Gastroesophageal sphincter (tissue), 4 donors: ENCODE measurements at regions not wholly inside any gene's neighbourhood (a gene's known extent, or its start where the extent isn't known, plus 50 kb on each side); places are given as distances from the start of the nearest gene placed in this dataset.

Experiments used
- ATAC-seq: fragments of 150-250 bp; one replicate; pipeline ENCODE4 v1.9.1; 2016; ENCODE audit warnings: mild to moderate bottlenecking, moderate library complexity
- H3K27ac ChIP-seq, 4 donors: fragments of 200-600 bp; sonication (generic) in 3 of 4; 1 replicate in 3 of 4; 2 replicates in 1 of 4; pipeline ENCODE4 v1.5.1; 2016 to 2019
- H3K27me3 ChIP-seq: fragments of 200-600 bp; sonication (generic); one replicate; pipeline ENCODE4 v1.5.1; 2019
- H3K36me3 ChIP-seq, 2 donors: fragments of 200-600 bp; sonication (generic); one replicate each; pipeline ENCODE4 v1.5.1; 2019; ENCODE audit warnings: control low read depth in 1 of 2
- H3K4me1 ChIP-seq, 3 donors: fragments of 200-600 bp; sonication (generic); 1 replicate in 2 of 3; 2 replicates in 1 of 3; pipeline ENCODE4 v1.5.1; 2016 to 2019; ENCODE audit warnings: control low read depth in 2 of 3
- H3K4me3 ChIP-seq, 2 donors: fragments of 200-600 bp; sonication (generic); one replicate each; pipeline ENCODE4 v1.5.1; 2019; ENCODE audit warnings: mild to moderate bottlenecking in 1 of 2, moderate library complexity in 1 of 2
- H3K9me3 ChIP-seq, 3 donors: fragments of 200-600 bp; sonication (generic); one replicate each; pipeline ENCODE4 v1.5.1; 2017 to 2019; ENCODE audit warnings: control low read depth in 2 of 3
- CTCF ChIP-seq, 4 experiments: fragments of 200-600 bp in 2 of 4; fragments of 450-650 bp in 2 of 4; sonication (generic) in 1 of 4; IDR thresholded peaks; one replicate each; pipeline ENCODE4 v1.5.1; 2017 to 2019; ENCODE audit warnings: antibody characterized with exemption in 4 of 4, mild to moderate bottlenecking in 2 of 4, moderate library complexity in 2 of 4
- EP300 ChIP-seq: sonication (generic); formaldehyde crosslinking; IDR thresholded peaks from one replicate; pipeline ENCODE4 v1.6.1; 2017; ENCODE audit warnings: antibody characterized with exemption, mild to moderate bottlenecking
- POLR2A ChIP-seq, 2 donors: fragments of 450-650 bp; IDR thresholded peaks; one replicate each; pipeline ENCODE4 v1.6.1; 2017; ENCODE audit warnings: antibody characterized with exemption in 2 of 2, mild to moderate bottlenecking in 2 of 2, moderate library complexity in 1 of 2
- POLR2AphosphoS5 ChIP-seq: sonication (generic); formaldehyde crosslinking; IDR thresholded peaks from one replicate; pipeline ENCODE4 v1.6.1; 2017; ENCODE audit warnings: antibody characterized with exemption
- WGBS, 2 donors: methylation state at CpG; one replicate each; pipeline ENCODE4 v1.1.5; 2018; ENCODE audit warnings: low coverage in 1 of 2; 5-methylcytosine and 5-hydroxymethylcytosine counted together

- Histone ChIP-seq H3K4me1 (no peaks in the 10 kb centered on the region), H3K36me3 (no peaks in the 10 kb centered on the region), H3K9me3 (no peaks in the 10 kb centered on the region), H3K27ac (no peak overlapping the region), H3K4me3 (no peak overlapping the region), H3K27me3 (no peaks in the 10 kb centered on the region)
- 89 to 90% methylated on average over 2 of the region's 2 CpGs for WGBS, 2 donors
- ATAC-seq = no peak
- TF ChIP-seq POLR2A (IDR thresholded peaks at IDR 0.05) (no peak), CTCF (IDR thresholded peaks at IDR 0.05) (no peak), POLR2AphosphoS5 (no peak), EP300 (no peak)
Measured at GRCh38 chr2:13942111-13942510, 690.4 kb upstream of the LRATD1 start.

GRCh38 chr2:13950761-13951160, 681.8 kb upstream of the LRATD1 start:
- Histone ChIP-seq H3K9me3 (no peaks in the 10 kb centered on the region), H3K36me3 (no peaks in the 10 kb centered on the region), H3K27me3 (no peaks in the 10 kb centered on the region), H3K4me3 (no peak overlapping the region), H3K27ac (no peak overlapping the region), H3K4me1 (no peaks in the 10 kb centered on the region)
- WGBS, 2 donors = 92 to 93% methylated on average over 2 of the region's 2 CpGs
- ATAC-seq = no peak
- no peak for TF ChIP-seq POLR2A (IDR thresholded peaks at IDR 0.05)

GRCh38 chr2:13968811-13969210, 663.7 kb upstream of the LRATD1 start:
- H3K4me1 ChIP-seq = no peaks in the 10 kb centered on the region
- no peak overlapping the region for H3K27ac ChIP-seq
- H3K9me3 ChIP-seq = no peaks in the 10 kb centered on the region
- no peak overlapping the region for H3K4me3 ChIP-seq
- no peak for ATAC-seq
- no peaks in the 10 kb centered on the region for H3K36me3 ChIP-seq
- WGBS, 2 donors = 74 to 90% methylated on average over 2 of the region's 2 CpGs
- TF ChIP-seq CTCF (IDR thresholded peaks at IDR 0.05) = no peak
- no peak for TF ChIP-seq POLR2AphosphoS5
- TF ChIP-seq EP300 = no peak
- no peak for TF ChIP-seq POLR2A (IDR thresholded peaks at IDR 0.05)
- no peaks in the 10 kb centered on the region for H3K27me3 ChIP-seq

- Histone ChIP-seq H3K4me1 (no peaks in the 10 kb centered on the region), H3K27me3 (no peaks in the 10 kb centered on the region), H3K27ac (no peak overlapping the region), H3K4me3 (no peak overlapping the region), H3K9me3 (peaks cover 0 to 17% (median 0%) of the 10 kb centered on the region in 3 donors), H3K36me3 (no peaks in the 10 kb centered on the region)
- 50 to 67% methylated on average over 7 to 8 of the region's 8 CpGs for WGBS, 2 donors
- TF ChIP-seq POLR2A (IDR thresholded peaks at IDR 0.05) (no peak), CTCF (IDR thresholded peaks at IDR 0.05) (no peak), POLR2AphosphoS5 (no peak), EP300 (no peak)
- no peak for ATAC-seq
Measured at GRCh38 chr2:13986119-13986720, 646.3 kb upstream of the LRATD1 start.

GRCh38 chr2:13996527-13996926, 636.0 kb upstream of the LRATD1 start:
- Histone ChIP-seq H3K36me3 (no peaks in the 10 kb centered on the region), H3K9me3 (no peaks in the 10 kb centered on the region), H3K4me1 (no peaks in the 10 kb centered on the region), H3K27ac (no peak overlapping the region), H3K27me3 (no peaks in the 10 kb centered on the region), H3K4me3 (no peak overlapping the region)
- no peak for ATAC-seq
- TF ChIP-seq POLR2AphosphoS5 = no peak
- TF ChIP-seq POLR2A (IDR thresholded peaks at IDR 0.05) = no peak
- TF ChIP-seq EP300 = no peak
- TF ChIP-seq CTCF (IDR thresholded peaks at IDR 0.05) = no peak
